GM21528 (cell line): ENCODE measurements at regions not wholly inside any gene's neighbourhood (a gene's known extent, or its start where the extent isn't known, plus 50 kb on each side); places are given as distances from the start of the nearest gene placed in this dataset.

Experiments
- ATAC-seq: cut with Tn5 transposase; IDR thresholded peaks from one replicate; pipeline ENCODE4 v1.9.1; 2021; ENCODE audit warnings: mild to moderate bottlenecking, moderate library complexity; ENCODE audit not compliant: unreplicated experiment, low FRiP score

DNA sequence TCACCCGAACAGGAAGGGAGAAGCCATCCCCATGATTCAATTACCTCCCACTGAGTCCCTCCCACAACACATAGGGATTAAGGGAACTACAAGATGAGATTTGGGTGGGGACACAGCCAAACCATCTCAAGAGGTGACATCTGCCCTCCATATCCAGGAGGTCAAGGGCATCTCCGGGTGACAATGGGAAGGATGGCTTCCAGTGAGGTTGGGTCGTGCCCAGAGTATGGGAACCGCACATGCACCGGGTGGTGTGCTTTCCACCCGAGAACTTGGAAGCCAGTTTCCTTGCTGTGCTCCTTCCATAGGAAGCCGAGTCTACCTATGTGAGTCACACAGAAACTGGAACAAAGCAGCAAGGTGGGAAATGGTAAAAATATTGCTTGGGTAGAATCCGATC lies 216.9 kb upstream of the SALL3 start:
- ATAC-seq = no peak

DNA sequence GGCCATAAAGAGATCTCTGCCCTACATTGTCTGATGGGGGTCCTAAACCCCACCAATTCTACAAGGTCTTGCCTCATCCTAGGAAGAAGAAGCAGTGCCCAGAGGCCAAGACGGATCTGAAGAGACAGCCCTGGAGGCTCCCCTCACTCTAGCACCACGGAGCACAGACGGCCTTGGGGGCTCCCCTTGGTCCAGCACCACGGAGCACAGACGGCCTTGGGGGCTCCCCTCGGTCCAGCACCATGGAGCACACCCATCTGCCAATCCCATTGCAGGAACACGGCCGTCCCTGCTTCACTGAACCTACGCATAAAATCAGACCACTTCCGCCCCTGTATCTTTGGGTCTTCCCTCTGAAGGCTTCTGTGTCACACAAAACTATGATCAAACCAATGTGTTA lies 215.1 kb upstream of the SALL3 start:
- ATAC-seq = no peak

DNA sequence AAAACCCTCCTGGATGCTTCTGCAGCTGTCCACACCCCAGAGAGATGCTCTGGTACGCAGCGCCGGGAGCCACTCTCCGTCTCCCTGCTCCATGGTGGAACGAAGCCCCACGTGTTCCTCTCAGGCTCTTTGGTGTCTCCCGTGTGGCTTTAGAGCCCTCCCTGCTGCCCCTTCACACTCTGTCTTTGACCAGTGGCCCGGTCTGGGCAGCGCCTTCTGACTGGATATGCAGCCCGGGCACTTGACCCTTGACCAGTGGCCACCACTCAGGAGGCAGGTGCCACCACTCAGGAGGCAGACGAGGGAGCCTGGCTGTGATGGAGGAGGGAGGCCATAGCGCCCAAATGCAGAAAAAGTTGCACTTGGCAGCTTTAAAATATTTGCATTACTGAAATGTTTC lies 214.5 kb upstream of the SALL3 start:
- no peak for ATAC-seq

DNA sequence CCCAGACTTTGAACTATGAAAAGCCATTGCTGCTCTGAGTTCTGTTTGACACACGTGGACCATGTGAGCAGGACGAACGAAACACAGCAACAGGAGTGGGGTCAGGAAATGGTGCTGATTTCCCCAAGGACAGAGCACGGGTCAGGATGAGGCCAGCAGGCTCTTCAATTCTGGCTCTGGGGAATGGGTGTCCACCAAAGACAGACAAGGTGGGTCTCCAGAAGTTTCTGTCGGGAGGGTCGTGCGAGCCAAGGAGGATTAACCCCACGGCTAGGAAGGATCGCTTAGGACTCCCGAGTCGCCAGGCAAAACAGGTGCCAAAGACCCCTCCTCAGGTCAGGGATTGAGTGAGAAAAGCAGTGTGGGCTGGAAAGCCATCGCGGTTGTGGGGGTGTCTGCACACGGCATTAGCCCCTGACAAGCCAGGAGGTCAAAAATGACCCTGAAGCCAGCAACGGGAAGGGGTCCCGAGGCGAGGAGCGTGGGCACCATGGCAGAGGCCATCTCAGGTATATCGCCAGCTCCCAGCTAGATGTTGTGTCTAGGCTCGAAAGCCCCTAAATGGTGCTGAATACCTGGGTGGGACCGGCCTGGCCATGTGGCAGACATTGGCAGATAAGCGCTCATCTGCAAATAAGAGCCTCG lies 213.9 kb upstream of the SALL3 start:
- no peak for ATAC-seq

DNA sequence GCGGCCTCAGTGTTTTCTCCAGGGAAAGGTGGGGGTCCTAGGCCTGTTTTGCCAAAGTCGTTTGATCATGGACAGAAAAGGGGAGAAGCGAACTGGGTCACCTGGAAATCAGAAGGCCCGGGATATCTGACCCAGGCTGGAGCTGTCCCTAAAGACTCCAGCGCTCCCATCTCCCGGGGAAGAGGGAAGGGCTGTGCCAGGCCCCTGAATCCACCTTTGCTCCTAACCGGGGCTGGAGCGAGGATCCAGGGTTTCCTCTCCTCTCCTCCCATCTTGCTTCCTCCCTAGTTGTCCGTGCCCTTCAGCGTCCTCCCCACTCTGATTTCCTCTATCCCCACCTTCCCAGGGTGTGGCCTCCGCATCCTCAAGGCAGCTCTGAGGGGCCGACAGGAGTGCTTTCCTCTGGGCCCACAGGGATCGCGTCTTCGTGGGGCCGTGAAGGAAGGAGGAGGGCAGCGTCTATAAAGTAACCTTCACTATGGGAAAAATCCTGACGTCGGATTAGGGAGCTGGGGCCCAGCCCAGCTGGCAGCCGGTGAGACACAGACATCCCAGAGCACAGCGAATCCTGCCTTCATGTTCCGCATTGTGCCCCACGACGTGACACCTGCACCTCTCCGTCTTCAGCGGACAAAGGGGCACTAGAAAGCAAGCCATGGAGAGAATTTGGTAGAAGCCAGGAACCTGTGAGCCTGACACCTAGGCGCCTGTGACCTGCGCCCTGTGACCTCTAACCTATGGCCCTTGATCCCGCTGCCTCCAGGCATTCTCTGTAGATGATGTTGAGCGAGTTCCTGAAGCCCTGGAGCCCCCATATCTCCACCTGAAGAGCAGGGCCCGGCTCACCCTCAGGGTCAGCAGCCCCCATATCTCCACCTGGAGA lies 212.7 kb upstream of the SALL3 start:
- ATAC-seq = no peak

DNA sequence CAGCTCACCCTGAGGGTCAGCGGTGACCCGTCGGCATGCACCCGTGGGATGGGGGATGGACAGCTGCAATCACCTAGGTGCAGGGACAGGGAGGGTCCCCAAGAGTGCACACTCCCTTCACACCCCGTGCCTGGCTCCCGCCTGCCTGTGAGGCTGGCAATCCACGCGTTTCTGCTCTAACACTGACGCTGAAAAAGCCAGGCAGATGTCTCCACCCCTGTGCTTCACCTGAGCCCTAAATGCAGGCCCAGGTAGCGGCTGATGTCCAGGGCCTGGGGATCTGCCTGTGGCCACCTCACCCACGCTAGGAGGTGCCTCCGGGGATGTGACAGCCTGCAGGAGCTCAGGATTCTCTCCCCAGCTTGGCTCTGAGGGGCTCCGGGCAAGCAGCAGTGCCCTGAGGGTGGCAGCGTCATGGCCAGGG lies 212.0 kb upstream of the SALL3 start:
- ATAC-seq = no peak

DNA sequence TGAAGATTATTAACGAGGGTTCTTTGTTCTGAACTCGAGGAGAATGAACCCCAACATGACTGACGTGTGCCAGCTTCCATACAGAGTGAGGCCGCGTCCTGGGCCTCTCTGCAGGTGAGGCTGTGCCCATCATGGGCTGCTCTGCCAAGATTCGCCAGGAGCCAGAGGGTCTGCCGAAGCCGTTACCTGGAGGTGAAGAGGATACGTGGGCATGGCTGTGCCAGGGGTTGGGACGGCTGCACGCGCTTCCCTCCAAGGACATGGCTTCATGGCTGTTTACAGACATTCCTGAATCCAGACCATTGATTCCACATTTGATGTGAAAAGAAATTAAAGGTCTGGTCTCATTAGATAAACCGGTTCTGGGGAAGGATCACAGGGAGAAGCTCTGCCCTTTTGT lies 211.4 kb upstream of the SALL3 start:
- ATAC-seq = no peak

DNA sequence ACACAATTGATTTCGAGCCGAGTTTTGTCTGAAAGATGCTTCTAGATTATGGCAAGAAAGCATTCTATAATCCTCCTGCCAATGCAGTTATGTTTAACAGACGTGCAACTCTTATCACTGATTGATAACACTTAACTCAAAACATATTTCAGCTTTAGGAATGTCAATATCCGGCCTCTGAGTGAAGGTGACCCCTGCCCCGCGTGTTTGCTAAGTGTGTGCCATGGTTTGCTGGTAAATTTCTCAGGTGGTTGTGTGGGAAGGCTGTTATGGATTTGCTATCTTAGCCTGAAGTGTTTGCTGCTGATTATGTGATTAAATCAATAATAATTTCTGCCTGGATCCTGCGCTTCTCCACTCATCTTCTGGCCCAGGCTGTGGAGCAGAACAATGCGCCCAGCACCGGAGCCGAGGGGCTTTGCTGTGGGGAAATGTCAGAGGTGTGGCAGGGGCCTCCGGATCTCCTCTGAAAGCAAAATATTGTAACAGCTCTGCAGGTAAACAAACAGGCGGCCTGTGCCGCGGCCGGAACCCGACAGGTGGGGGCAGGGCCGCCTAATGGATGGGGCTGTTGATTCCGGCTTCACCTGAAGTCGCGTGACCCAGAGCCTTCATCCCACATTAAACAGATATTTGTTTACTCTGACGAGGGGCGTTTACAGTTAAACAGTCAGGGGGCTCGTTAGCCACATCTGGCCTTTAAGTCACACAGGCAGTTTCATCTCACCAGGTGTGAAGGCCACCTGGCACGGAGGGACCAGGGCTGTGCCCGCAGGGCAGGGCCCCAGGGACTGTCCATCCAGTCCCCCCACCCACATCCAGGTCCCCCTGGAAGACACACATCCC lies 210.7 kb upstream of the SALL3 start:
- no peak for ATAC-seq

DNA sequence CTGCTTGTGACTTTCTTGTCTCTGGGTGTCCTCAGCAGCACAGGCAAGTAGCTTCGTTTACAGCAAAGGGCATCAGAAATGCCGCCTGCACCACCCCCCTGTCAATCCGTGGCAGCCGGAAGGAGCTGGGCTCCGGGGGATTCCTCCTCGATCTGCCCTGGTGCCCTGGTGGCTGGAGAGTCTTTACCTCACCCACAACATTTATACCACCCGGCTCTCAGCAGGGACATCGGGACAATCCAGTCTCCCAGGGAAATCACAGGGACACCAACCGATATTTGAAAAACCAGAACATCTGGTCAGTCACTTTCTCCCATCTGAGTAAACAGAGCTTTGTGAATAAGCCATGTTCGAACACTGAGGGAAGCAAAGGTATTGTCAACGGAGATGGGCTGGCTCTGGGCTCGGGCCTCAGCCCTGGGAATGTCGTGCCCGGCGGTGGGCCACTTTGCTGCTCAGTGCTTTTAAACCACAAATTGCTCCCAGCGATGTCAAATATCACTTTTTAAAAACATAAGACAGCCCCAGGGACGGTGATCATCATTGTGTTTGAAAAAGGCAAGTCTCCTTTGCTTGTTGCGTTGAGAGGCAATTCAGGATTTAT lies 210.0 kb upstream of the SALL3 start:
- ATAC-seq = no peak

DNA sequence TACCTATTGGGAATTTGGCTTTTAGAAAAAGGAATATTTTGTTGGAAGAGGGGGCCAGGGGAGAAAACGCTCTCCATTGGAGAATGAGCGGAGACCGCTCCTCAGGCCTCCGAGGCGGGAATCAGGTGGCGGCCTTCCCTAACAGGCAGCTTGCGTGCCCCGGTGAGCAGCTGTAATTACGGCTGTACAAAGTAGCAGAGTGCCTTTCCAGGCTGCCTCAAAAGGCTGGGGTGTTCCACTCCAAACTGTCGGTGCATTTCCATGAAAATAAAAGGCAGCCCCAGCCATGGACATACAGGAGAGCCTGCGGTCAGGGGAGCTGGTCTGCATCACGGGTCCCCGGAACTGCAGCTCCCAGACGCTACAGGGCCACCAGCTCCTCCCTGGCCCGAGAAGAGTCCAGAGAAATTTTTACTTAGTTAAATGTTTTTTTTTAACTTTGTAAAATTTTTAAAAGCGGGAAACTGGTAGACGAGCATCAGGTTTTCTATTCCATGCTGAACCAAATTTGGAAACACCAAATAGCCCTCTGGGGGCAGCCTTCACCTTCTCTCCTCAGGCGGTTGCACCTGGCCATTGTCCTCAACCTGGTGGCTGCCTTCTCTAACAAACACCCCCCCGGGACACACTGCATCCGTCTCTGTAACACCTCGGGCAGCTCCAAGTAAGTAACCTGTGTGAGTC lies 209.3 kb upstream of the SALL3 start:
- no peak for ATAC-seq

DNA sequence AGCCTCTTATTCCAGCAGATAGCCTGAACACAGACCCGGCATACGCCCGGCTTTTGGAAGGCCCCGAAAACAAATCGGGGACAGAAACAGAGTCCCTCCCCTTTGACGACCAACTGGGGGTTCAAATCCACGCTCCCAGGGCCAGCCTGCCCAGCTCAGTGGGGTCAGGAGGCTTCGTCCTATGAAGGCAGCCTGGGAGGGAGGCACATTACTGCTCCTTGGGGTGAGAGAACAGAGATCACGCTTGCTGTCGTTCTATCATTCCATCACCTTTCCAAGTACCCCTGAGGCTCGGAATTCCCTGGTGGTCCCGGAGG lies 208.8 kb upstream of the SALL3 start:
- no peak for ATAC-seq

DNA sequence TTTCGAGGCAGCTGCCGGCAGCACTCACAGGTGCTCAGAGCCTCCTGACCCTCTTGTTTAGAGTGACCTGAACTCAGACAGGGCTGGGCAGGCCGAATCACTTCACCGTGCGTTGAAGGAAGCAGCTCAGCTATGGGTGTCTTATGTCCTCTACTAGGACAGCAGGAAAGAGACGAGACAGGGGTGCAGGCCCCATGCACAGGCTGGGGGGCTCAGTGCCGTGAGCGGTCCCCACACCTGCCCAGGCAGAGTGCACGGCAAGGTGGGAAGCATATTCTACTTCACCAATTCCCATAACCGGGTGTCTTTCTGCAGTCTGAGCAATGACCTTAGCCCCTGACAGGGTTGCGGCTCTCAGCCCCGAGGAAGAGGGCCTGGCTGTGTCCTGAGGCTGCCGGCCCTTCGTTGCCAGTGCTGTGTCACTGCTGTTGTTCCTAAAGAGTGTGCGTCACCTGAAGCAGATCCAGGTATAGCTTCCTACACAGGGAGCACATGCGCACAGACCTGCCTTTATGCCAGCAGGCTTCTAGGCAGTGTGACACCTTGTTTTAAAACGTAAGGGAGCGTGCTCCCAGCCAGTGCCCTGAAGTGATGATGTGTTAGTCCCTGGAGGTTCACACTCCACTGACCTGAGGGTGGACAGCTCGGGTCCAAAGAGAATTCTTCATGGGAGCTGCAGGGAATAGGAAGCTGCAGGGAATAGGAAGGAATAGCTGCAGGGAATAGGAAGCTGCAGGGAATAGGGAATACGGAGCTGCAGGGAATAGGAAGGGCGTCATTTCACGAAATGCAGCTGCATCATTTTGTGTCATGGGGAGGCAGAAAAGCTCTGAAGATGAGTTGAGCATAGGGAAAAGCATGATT lies 207.9 kb upstream of the SALL3 start:
- no peak for ATAC-seq

DNA sequence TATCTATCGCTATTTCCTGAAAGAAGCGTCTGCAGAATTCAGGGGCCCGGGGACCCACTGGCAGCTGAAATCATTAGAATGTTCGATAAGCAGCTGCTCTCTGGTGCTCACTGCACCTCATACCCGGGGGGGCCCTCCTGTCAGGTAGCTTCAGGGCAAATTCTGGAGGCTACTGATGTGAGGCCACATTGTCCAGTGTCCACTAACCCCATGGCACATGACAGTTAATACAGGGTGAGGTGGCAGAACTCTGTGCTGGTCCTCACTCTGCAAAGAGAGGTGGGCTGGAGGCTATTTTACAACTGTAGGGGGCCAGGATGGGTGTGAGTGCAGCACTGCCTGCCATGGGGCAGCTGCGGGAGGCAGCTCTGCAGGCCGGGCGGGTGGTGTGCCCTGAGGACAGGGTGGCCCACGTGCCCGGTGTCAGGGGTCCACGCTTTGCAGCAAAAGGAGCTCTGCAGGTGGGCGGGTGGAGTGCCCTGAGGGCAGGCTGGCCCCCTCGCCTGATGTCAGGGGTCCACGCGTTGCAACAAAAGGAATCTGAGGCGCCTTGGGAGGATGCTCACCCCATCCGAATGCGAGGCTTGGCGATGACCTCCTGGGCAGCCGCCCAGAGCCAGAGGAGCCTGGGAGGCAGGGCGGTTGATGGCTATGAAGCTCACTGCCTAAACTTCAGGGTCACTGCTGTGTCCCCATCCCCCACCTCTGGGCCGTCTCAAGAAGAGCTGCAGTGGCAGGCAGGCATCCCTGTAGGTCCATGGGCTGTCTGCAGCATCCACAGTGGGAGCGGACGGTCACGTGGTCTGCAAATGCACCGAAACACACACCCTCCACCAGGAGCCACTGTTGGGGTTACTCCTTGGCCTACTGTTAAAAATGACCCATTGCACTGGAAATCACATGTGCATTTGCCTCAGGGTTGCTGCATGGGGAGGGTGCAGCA lies 207.0 kb upstream of the SALL3 start:
- ATAC-seq = no peak

DNA sequence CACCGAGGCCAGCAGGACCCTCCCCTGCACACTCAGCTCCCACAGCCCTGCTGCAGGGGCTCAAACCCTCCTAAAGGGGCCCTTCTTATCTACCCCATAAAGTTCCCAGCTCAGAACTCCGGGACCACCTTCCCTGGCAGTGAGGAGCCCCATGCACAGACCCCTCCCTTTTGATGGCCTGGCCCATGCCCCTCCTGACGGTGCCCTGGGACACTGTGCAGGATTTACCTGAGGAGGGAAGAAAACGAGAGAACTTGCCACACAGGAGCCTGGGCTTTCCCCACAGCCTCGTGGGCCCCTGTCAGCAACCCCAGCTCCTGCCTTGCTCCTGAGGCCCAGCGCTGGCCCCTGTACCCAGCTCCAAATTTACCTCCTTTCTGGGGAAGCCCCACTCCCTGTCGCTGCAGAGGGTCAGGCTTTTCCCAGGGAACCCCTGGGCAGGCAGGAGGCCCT lies 206.3 kb upstream of the SALL3 start:
- no peak for ATAC-seq

DNA sequence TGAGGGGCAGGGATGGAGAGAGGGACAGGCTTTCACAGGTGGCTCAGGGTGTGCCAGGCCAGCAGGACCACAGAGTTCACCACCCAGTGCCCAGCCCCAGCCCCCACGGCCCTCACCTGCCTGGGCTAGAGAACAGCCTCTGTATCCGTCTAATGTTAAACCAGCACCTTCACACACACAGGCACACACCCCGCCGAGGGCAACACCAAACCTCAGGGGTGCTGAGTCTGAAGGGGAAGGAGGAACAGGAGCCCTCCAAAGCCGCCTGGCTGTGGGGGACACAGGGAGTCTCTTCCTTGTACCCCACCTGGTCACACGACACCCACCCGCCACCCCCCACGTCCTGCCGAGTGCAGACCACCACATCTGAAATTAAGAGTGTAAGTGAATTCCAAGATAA lies 205.8 kb upstream of the SALL3 start:
- no peak for ATAC-seq

DNA sequence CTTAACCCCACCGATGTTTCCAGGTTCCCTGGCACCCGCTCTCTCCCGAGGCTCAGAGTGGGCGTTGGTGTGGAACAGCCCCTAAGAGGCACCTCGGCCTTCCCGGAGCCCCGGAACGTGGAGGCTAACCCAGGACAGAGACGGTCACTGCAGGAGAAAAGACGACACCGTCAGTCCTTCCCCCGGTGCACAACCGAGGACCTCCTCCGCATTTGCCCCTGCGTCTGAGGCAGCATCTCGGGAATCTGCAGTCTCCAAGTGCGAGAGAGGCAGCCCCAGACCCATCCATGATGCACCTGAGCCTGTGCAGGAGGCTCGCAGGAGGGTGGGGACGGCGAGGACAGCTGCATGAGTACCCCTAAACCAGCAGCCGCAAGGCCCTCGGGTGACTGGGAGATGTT lies 204.9 kb upstream of the SALL3 start:
- ATAC-seq = no peak

DNA sequence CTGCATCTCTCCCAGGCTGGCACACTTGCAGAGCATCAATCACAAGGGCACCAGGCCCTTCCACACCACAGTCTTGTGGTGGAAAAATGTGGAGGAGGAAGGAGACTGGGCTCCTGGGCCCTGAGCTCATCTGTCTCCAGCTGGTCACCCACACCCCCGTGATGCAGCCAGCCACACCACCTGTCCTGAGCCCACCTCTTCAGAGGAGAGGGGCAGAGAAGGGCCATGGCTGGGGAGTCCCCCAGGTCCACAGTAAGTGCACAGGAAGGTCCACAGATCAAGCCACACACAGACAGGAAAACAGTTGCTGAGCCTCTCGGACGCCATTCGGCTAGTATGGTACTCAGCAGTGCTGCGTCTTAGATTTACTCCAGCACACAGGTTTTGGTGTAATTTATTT lies 203.5 kb upstream of the SALL3 start:
- ATAC-seq = no peak

DNA sequence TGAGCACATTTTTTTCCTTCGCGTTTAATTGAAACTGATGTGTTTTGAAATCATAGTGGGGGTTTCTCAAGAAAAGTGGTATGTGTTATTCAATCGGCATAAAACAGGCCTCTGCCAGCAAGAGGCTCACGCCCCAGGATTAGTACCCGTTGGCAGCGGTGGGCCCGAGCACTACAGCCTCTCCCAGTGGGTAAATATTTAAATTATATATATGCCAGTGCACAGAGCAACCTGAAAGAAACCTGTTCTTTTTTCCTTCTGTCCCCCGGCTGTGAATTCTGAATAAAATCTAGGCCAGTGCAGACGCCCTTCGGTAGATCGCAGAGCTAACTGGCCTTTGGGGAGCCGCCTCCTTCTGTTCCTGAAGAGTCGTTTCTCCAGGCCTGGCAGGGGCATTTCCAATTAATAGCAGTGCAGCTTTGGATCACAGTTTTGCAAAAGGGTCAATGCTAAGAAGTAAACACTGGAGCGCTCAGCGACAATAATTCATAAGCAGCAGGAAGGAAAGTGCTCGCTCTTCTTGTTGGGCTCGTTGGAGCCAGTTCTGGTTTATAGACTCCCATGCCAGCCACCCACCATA lies 202.8 kb upstream of the SALL3 start:
- ATAC-seq = no peak
